GDM1 (cell line): ENCODE measurements at regions not wholly inside any gene's neighbourhood (a gene's known extent, or its start where the extent isn't known, plus 50 kb on each side); places are given as distances from the start of the nearest gene placed in this dataset.
"Not testable (repeated sequence)": the region's sequence is repeated elsewhere in the genome, so short reads cannot be mapped to it uniquely, and the experiment has no call there.

Source experiments
- DNase-seq: peaks from one replicate; lab custom pipeline; 2025; lab: John Stamatoyannopoulos, UW

DNA sequence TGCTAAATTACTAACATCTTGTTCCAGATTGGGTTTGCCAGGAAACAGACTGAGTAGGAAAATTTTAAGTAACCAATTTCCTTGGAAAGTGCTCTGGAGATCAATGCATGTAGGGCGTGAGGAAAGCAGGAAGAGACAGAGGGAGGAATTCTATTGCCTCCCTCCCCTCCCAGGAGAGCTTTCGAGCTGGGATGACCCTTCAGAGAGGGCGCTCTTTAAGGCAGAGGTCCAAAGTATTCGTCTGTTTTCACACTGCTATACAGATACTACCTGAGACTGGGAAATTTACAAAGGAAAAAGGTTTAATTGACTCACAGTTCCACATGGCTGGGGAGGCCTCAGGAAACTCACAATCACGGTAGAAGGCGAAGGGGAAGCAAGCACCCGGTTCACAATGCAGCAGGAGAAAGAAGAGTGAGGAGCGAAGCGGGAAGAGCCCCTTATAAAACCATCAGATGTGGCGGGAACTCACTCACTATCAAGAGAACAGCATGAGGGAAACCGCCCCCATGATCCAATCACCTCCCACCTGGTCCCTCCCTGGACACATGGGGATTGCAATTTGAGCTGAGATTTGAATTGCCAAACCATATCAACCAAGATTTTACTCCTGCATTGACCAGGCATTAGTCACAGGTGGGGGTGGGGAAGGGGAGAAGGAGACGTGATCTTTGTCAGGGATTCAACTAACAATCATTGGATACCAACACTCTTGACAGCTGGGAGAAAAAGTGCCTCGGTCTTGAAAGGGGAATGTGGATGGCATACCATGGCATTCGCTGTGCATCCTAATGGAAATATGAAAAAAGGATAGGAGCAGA, 63.8 kb downstream of the SLITRK2 start:
- DNase-seq, result no peak

DNA sequence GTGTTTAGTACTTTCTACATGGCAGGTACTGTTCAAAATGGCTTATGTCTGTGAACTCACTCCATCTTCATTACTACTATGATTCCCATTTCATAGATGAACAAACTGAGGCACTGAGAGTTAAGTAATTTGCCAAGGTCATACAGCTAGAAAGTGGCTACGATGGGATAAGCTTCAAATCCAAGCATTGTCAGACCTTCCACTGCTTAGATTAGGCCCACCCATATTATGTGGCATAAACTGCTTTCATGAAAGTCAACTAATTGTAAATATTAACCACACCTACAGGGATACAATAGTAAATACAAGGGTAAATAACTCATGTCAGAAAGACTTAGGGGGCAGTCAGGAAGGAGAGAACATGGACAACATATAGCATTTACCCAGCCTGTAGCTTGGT, 68.8 kb downstream of the SLITRK2 start:
- DNase-seq, result no peak

DNA sequence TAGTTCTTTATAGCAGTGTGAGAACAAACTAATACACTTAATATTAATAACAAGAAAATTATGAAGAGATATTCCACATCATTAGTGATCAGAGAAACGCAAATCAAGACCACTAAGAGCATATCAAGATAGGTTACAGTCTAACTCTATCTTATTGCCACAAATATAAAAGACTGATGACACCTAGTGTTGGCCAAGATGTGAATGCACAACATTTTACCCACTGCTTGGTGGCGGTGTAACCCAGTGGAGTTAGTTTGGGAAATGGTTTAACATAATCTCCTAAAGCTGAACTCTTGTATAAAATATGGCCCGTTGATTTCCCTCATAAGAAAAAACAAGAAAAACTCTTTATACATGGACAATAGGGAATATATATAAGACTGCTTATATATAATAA, 92.4 kb downstream of the SLITRK2 start:
- DNase-seq, result no peak

DNA sequence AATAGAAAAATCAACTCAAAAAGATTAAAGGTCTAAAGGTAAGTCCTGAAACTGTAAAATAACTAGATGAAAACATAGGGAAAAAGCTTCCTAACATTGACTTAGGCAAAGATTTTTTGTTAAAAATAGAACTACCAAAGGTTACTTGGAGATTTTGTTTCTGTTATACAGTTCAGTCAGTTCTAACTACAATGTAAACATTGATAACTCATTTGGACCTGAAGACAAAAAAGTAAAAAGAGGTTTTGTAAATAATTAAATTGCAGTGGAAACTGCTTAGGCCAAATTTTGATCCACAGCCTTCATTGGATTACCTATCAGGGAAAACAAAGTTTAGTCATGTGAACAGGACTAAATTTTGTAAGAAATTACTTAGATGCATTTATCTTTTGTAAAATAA, 101.8 kb downstream of the SLITRK2 start:
- no peak for DNase-seq

DNA sequence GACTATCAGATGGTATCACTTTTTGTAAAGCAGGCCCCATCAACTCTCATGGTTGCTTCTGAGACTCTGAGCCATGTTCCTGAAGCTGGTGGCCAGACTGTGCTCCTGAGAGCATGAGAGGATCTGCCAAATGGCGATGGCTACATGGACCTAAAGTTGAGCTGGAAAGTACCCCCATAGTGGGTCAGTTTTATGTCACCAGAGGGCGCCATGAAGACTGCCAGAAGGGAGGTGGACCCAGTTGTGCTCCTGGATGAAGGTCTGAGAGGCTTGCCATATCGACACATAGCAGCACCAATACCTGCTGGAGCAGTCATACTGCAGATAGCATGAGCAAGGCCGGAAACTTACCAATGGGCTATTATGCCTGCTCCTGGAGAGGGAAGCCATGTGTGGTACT, 105.7 kb downstream of the SLITRK2 start:
- no peak for DNase-seq

DNA sequence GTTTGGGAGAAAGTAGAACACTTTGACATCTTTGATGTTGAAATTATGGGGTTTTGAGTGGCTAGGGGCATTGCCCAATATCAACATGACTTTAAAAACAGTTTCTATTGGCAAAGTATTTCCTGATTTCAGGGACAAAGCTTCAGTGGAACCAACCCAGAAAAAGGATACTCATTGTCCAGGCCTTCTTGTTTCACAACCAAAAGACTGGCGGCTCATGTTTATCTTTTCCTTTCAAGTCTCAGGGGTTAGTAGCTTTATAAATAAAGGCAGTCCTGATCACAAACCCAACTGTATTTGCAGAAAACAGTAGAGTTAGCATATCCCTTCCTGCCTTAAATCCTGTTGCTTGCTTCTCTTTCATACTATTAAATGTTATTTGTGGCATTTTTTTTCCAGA, 119.1 kb downstream of the SLITRK2 start:
- DNase-seq, result no peak

DNA sequence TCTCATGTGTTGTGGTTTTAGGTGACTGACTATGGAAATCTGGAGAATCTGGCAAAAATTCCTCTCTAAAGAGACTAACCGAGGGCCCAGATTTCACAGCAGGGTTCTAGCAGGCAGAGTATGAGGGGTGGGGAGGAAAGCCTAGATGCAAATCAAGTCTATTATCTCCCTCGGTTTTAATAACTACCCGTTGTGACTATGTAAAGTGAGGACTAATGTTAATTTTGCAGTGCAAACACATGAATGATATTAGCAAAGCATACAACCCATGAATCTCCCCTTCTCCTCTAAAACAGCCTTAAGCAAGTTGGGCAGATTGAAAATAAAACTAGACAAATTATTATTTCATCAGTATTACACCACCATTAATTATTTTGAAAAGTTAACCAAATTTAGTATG, 131.4 kb downstream of the SLITRK2 start:
- no peak for DNase-seq

DNA sequence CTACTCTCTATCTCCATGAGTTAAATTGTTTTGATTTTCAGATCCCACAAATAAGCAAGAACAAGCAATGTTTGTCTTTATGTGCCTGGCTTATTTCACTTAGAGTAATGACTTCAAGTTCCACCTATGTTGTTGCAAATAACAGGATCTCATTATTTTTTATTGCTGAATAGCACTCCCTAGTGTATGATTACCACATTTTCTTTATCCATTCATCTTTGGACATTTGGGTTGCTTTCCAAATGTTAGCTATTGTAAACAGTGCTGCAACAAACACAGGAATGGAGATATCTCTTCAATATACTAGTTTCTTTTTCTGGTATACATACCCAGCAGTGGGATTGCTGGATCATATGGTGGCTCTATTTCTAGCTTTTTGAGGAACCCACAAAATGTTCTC, 136.0 kb downstream of the SLITRK2 start:
- no peak for DNase-seq

DNA sequence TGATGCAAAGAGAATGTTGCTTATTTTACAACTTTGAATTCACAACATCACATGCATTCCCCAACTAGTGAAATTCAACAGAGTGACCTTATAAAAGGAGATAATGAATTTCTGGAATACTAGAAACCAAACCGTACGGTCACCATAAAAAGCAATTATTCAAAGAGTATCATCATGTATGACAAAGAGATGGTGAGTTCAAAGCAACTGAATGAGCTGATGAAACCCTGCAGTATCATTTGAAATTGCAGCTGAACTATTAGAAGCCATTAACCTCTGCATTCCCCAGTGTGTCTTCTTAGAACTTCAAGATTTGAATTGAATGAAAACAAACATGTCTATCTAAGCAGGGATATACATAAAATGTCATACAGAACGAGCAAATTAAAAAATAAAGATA, 172.4 kb downstream of the SLITRK2 start:
- no peak for DNase-seq

DNA sequence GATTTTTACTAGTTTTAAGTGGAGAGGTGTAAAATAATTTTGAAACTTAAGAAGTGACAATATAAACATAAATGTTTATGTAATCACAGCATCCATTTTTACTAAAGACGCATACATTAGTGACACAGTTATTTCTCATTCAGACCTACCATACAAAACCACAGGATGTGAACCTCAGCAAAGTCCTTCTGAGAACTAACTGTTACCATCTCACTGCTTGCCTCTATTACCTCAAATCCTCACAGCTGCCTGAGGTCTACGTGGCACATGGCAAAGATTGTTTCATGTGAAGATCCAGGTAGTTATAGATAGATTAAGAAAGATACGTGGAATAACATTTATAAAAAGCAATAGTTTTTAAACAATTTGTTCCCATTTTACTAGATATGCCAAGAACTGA, 189.0 kb downstream of the SLITRK2 start:
- DNase-seq, result no peak

DNA sequence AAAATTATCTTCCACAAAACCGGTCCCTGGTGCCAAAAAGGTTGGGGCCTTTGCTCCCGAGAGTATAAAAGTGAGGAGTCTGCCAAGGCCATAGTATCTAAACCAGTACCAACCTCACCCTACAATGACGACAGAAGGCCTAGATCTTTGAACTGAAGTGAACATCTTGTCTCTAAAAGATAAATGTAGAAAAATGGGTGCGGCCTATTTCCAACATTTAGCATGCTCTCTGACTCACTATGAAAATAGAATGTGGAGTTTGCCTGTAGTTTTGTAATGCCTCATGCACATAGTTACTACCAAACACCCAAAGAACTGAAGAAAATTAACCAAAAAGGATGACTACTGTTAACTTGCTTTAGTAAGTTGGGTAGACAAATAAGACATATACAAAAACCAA, 218.4 kb downstream of the SLITRK2 start:
- no peak for DNase-seq

DNA sequence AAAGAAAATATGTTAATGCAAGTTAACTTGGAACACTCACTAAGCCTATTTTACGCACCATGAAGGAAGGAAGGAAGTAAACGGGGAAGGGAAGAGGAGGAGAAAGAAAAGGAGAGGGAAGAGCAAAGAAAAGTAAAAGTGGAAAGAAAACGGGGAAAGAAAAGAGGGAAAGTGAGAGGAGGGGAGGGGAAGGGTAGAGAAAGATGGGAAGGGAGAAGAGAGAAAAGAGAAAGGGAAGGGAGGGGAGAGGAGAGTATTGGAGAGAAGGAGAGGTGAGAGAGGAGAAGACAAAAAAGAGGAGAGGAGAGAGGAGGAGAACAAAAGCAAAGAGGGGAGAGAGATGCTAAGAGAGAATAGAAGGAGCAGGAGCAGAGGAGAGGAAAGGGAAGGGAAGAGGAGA, 224.1 kb downstream of the SLITRK2 start:
- DNase-seq, result no peak

DNA sequence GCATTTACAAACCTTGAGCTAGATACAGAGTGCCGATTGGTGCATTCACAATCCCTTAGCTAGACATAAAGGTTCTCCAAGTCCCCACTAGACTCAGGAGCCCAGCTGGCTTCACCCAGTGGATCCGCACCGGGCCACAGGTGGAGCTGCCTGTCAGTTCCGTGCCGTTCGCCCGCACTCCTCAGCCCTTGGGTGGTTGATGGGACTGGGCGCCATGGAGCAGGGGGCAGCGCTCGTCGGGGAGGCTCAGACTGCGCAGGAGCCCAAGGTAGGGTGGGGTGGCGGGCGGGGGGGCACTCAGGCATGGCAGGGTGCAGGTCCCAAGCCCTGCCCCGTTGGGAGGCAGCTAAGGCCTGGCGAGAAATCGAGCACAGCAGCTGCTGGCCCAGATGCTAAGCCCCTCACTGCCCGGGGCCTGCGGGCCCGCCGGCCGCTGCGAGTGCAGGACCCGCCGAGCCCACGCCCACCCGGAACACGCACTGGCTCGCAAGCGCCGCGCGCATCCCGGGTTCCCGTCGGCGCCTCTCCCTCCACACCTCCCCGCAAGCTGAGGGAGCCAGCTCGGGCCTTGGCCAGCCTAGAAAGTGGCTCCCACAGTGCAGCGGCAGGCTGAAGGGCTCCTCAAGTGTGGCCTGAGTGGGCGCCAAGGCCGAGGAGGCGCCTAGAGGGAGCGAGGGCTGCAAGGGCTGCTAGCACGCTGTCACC, 228.5 kb downstream of the SLITRK2 start:
- DNase-seq, result not testable (repeated sequence)

DNA sequence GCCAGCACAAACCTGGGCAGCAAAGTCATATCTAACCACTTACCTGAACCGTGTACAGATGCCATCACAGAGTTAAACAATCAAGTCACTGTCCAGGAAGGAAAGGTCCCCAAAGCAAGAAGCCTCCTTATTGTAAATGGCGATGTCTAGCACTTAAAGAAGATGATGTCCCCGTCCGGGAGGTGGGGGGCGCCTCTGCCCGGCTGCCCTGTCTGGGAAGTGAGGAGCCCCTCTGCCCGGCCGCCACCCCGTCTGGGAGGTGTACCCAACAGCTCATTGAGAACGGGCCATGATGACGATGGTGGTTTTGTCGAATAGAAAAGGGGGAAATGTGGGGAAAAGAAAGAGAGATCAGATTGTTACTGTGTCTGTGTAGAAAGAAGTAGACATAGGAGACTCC, 231.9 kb downstream of the SLITRK2 start:
- not testable (repeated sequence) for DNase-seq

DNA sequence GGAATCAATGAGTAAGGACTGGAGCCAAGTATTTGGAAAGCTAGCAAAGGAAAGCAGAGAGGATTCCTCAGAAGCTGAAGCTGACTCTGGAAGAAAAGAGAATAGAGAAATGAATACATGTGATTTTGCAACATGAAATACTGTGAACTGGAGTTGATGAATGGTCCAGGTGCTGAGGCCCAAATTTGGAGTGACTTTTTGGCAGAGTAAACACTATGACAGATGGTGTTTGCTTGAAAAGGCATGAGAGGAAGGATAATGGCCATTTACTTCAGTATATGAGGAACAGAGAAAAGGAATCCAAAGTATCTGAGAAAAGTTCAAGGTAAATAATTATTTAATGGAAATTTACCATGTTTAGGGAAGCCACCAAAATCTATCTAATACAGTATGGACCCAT, 236.7 kb downstream of the SLITRK2 start:
- no peak for DNase-seq

DNA sequence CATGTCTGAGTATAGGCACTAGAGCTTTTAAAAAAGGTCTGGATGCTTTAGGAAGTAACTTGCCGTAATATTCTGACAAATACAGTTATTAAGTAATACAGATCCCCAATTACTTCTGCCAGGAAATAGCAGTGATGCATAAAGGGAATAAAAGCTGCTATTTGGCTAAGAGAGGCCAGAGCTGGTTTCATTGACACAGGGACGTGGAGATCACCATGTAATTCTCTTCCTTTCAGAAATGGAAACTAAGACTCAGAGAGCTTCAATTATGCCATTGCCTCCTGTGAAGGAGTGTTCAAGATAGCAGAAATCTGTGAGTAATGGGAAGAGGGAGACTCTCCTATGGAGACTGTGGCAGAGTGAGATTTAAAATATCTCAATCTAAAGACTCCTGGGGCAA, 238.1 kb downstream of the SLITRK2 start:
- DNase-seq, result no peak

DNA sequence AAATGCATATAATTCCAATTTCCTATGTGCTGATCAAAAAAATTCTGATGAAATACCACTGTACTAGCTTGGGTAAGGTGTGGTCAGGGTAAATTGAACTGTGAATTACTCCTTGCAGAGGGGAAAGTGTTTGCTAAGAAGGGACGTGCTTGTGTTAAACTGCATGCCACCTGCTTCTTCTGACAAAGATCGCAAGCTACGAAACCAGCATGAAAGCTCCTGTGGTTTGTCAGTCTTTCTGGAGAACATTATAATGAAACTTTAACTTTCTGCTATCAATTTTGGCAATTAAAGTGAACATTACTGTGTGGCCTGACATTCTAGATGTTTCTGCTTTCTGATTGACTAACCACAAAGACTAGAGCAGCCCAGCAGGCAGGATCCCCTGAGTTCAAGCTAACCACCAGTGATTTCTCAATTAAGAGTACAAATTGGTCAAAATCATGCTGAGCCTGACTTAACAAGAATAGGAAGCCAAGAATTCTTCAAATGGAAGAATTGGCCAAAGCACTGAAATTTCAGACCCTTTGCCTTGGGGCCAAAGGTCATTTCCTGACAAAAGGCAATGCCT, 239.0 kb downstream of the SLITRK2 start:
- no peak for DNase-seq

DNA sequence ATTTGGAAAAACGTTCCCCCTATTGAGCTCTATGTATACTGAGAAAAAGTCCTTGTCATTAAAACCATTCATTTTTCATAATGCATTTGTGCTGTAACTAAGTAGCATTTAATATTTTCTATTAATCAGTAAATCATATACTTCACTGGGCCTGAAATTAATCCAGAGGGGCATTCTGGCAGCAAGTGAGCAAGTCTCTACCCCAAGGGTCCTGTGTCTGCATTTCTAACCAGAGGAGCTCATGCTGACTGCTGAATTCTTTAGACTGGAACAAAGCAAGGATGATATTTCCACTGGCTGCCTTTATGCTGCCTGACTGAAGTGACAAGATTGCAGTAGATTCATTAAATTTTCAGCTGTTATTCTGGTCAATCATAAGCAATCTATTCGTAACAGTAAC, 246.5 kb downstream of the SLITRK2 start:
- no peak for DNase-seq

DNA sequence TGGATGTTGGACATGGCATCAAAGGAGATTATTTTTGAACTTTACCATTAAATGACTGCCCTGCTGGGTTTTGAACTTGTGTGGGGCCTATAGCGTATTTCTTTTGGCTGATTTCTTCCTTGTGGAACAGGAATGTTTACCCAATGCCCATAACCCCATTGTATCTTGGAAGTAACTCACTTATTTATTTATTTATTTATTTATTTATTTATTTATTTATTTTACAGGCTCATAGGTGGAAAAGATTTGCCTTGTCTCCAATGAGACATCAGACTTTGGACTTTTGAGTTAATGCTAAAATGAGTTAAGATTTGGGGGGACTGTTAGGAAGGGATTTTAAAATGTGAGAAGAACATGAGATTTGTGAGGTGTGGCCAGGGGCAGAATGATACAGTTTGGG, 273.1 kb downstream of the SLITRK2 start:
- no peak for DNase-seq

DNA sequence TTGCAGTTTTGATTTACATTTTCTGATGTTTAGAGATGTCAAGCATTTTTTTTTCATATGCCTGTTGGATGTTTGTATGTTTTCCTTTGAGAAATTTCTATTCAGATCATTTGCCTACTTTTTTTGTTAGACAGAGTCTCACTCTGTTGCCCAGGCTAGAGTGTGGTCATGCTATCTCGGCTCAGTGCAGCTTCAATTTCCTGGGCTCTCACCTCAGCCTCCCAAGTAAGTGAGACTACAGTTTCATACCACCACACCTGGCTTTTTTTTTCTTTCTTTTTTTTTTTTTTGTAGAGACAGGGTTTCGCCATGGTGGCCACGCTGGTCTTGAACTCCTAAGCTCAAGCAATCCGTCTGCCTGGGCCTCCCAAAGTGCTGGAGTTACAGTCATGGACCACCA, 291.7 kb downstream of the SLITRK2 start:
- no peak for DNase-seq

DNA sequence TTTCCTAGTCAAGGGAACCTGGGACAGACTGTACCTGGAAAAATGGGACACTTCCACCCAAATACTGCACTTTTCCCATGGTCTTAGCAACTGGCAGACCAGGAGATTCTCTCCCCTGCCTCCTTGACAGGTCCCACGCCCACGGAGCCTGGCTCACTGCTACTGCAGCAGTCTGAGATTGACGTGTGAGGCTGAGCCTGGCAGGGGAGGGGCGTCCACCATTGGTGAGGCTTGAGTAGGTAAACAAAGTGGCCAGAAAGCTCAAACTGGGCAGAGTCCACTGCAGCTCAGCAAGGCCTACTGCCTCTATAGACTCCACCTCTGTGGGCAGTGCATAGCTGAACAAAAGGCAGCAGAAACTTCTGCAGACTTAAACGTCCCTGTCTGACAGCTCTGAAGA, 301.4 kb downstream of the SLITRK2 start:
- not testable (repeated sequence) for DNase-seq

DNA sequence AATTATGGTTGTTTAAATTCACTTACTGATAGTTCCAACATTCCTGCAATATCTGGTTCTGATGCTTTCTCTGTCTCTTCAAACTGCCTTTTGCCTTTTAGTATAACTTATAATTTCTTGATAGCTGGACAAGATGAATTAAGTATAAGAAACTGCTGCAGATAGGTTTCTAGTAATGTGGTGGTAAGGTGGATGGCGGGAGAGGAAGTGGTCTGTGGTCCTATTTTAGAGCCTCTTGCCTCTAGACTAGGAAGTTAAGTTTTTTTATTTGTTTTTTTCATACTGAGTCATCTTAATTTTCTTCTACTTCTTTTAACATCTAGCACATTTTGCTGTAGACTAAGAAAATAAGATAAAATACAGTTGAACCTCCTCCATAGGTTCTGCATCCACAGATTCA, 310.0 kb downstream of the SLITRK2 start:
- no peak for DNase-seq

DNA sequence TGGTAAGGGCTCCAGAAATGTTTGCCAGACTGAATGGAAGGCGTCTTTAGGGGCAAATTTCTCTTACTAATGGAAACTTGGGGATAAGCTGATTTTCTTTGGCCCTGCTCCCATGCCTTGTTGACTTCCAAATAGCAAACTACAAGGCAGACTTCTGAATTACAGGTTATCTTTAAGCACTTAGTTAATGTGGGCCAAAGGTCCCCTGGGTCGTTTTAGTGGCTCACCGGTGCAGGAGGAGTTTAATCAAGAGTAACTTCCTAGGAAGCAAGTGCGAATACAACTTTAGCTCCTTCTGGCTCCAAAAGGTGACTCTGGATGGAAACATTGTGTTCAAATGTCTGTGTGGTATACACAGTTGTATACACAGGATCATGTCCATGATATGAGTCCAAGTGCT, 323.6 kb downstream of the SLITRK2 start:
- no peak for DNase-seq
